OCI-LY7 (cell line): ENCODE measurements at regions not wholly inside any gene's neighbourhood (a gene's known extent, or its start where the extent isn't known, plus 50 kb on each side); places are given as distances from the start of the nearest gene placed in this dataset.

ENCODE experiments used
- EZH2phosphoT487 ChIP-seq: fragments of 200-600 bp; sonication (generic); IDR thresholded peaks from 2 replicates; pipeline ENCODE4 v1.6.1; 2018; ENCODE audit warnings: low read depth, borderline replicate concordance, mild to moderate bottlenecking, mixed run types, antibody characterized with exemption, low read length, moderate library complexity, mixed read lengths
- TF ChIP-seq, protein P1 (sequence below): fragments of 200-600 bp; sonication (generic); conservative IDR thresholded peaks from 2 replicates; pipeline ENCODE4 v1.5.1; 2014; ENCODE audit warnings: mild to moderate bottlenecking, antibody characterized with exemption, low read length, moderate library complexity, mixed read lengths

DNA sequence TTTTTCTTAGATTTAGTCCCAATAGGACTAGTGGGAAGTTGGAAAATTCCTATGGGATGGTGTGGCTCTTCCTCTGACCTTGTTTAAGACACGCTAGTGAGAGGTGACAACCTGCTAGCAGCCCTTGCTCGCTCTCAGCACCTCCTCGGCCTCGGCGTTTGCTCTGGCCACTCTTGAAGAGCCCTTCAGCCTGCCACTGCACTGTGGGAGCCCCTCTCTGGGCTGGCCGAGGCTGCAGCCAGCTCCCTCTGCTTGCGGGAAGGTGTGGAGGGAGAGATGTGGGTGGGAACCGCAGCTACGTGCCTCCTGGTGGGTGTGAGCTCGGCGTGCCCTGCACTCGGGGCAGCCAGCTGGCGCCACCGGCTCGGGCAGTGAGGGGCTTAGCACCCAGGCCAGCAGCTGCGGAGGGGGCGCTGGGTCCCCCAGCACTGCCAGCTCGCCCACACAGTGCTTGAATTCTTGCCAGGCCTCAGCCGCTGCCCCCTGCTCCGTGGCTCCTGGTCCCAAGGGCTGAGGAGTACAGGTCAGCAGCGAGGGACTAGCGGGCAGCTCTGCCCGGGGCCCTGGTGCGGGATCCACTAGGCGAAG is 254.5 kb upstream of the ANKRD55 start:
- TF ChIP-seq, protein P1, sequence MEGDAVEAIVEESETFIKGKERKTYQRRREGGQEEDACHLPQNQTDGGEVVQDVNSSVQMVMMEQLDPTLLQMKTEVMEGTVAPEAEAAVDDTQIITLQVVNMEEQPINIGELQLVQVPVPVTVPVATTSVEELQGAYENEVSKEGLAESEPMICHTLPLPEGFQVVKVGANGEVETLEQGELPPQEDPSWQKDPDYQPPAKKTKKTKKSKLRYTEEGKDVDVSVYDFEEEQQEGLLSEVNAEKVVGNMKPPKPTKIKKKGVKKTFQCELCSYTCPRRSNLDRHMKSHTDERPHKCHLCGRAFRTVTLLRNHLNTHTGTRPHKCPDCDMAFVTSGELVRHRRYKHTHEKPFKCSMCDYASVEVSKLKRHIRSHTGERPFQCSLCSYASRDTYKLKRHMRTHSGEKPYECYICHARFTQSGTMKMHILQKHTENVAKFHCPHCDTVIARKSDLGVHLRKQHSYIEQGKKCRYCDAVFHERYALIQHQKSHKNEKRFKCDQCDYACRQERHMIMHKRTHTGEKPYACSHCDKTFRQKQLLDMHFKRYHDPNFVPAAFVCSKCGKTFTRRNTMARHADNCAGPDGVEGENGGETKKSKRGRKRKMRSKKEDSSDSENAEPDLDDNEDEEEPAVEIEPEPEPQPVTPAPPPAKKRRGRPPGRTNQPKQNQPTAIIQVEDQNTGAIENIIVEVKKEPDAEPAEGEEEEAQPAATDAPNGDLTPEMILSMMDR = no peak
- no peak for TF ChIP-seq EZH2phosphoT487
